SHP77 (cell line): ENCODE measurements at regions not wholly inside any gene's neighbourhood (a gene's known extent, or its start where the extent isn't known, plus 50 kb on each side); places are given as distances from the start of the nearest gene placed in this dataset.
A peak's percentile ranks its signal among the peaks of the same experiment; 100 is the strongest.
"Not testable (repeated sequence)": the region's sequence is repeated elsewhere in the genome, so short reads cannot be mapped to it uniquely, and the experiment has no call there.

ENCODE experiments used
- DNase-seq, 2 experiments: peaks; one replicate each; lab custom pipeline; 2025; lab: John Stamatoyannopoulos, UW

DNA sequence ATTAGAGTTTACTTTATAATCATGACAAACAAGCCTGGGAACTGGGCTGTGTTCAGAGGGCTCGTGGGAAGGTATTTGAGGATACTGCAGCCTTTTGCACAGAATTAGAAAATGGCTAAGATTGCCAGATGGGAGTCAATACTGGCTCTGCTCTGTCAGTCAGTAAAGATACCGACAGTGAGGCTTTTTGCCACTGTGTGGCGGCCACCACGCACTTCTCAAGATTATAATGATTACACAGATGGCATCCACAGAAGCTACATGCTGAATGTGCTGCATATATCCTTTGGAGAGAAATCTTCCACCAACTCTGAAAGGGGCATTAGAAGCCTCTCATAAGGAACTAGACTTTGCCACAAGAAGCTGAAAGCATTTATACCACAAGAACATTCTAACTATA is 213.4 kb upstream of the PTBP2 start:
- no peak for DNase-seq

DNA sequence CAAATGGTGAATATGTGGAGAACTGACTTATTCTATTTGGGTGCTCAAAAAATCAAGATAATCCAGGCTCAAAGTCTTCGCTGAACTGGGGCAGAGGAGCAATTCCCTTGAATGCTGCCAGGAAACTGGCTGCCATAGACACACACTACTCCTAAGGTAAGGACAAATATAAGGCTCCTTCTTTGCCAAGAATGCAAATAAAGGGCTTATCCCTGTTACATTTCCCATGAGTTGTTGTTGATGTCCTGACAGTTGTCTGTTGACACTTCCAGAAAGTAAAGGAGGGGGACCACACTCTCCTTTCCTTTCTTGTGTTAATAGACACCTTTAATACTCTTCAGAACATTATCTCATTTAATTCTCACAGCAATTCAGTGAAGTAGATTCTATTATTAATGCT is 212.2 kb upstream of the PTBP2 start:
- DNase-seq: no peak

DNA sequence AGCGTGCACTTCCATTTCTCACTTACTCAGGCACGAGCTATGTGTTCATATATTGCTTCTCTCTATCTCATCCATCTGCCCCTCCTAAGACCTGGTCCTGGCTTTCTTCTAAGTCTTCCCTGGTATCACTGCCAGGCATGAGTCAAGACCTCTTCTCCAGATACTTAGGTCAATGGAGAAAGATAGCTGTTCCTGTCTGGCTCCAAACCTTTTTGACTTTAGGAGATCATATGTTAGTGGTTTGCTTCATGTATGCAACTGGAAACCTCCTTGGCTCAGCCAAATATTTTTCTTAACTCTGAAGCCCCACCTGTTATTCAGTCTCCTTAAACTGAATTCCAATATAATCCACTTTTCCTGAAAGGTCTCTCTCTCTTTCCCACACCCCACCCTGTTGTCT is 211.6 kb upstream of the PTBP2 start:
- DNase-seq: no peak

GRCh38 chr1:96510391-96510790 is 211.2 kb upstream of the PTBP2 start:
- DNase-seq: no peak

GRCh38 chr1:96510911-96511310 is 210.7 kb upstream of the PTBP2 start:
- DNase-seq: no peak

DNA sequence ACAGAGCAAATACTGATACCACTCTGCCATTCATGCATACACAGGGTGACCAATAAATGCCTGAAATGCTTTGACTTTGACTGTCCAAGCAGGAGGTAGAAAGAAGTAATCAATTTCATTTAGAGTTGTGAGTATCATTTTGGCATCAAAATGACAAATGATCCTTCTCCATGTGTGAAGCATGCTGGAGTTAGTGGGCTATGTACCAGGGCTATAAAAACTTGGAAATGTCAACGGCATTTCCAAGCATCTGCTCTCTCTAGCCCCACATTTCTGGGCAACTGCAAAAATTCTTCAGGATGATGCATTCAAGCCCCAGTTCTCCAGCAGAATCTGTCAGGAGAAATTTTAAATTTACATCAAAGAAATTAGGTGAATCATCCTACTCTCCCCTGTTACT is 208.4 kb upstream of the PTBP2 start:
- DNase-seq: no peak

DNA sequence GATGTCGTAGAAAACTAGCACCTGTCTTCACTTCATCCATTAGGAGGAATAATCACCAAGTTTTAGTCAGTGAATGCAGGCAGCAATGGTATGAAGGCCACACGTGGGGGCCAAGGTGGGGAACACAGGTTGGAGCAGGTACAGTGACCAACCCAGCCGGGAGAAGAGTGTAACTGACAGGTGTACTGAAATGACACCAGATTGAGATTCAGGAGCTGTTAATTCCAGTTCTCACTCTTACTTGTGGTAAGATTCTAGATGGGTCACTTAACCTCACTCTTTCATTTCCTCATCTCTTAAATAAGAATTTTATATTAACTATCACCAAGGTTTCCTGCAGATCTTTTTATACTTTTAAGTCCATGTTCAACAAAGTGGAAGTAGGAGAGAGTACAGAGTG is 206.2 kb upstream of the PTBP2 start:
- no peak for DNase-seq

DNA sequence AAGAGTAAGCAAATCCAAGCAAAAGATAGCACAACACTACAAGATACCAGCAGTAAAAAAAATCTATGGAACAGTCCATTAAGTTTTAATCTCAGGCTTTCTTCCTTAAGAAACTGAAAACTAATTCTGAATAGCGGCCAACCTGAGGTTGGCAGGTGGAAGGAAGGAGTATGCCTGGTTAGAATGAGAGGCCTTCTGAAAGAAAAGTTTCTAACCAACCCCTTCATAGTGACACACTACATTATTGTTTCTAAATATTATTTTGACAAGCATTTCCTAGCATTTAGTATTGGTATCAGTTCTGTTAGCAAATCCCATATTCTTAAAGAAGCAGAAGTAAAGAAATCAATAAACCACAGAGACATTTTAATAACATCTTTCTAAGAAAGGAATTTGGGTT is 205.7 kb upstream of the PTBP2 start:
- DNase-seq: no peak

GRCh38 chr1:96519851-96520578 is 201.6 kb upstream of the PTBP2 start:
- no peak for DNase-seq

DNA sequence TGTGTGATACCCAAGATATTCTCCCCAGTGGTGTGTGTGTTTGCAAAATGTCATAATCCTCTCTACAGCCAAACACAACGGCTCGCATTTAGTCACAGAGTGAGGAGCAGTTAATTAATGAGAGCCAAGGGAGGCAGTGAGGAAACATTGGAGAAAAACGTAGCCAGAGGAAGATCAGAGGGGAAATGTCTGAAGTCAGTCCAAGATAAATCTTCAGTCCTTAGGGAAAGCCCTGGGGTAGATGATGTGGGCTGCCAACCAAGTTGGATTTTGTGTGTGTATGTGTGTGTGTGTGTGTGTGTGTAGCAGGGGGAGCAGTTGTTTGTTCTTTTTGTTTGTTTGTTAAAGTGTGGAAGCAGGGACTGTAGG is 201.0 kb upstream of the PTBP2 start:
- no peak for DNase-seq

- no peak for DNase-seq
These were observed 200.6 kb upstream of the PTBP2 start for GRCh38 chr1:96521010-96521409.

GRCh38 chr1:96521994-96522760 is 199.4 kb upstream of the PTBP2 start:
- DNase-seq: no peak

DNA sequence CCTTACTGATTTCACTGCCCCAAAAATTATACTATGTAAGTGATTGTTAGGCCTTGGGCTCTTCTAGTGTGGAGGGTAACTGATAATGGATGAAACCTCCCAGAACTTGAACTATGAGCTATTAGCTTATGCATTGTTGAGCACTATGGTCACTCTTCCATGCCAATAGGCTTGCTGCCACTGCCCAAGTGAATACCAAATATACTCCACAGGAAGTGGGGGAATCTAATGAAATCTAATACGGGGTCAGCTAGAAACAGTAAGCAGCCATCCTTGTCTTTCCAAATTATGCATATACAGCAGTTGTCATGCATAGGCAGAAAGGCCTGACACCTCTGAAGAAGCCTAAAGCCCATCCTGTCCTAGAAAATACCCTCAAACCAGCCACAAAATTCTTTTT is 198.7 kb upstream of the PTBP2 start:
- DNase-seq: no peak

GRCh38 chr1:96524100-96524499 is 197.5 kb upstream of the PTBP2 start:
- DNase-seq: no peak

DNA sequence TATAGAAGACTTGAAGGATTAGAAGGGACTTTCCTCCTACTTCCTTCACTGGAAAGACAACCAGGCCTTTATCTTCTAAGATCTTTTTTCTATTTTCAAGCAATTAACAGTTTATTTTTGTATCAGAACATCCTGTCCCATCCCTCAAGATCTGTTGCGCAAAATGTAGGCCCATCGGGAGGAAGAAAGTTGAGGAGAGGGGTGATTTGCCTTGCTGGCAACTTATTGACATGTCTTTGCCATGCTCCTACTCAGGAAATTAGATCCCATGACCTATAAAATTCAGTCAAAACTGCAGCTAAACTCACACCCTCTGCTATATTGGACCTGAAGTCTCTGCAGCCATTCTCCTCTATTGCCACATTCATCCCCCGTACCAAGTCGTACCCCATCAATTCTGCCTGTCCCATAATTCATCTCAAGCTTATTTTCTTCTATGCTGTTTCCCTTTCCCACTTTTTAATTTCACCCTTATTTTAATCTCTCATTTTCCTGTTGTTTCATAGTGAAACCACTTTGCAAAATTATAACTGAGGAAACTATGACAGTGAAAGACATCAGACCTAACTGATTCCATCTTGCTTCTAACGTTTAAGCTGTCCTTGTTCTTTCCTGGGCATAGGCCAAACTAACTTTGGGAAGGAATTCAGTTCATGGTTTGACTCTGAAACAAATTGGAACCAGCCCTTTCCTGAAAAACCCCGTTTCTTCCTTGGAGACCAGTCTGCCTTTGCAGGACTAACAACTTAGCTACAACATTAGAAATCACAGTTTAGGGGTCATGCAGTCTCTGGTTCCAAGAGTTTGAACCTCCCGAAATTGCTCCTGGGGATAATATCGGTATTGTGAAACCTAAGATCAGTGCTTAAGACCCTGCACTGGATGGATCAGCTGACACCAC is 195.7 kb upstream of the PTBP2 start:
- no peak for DNase-seq

- not testable (repeated sequence) for DNase-seq
These were observed 192.9 kb upstream of the PTBP2 start for GRCh38 chr1:96528672-96529071.

DNA sequence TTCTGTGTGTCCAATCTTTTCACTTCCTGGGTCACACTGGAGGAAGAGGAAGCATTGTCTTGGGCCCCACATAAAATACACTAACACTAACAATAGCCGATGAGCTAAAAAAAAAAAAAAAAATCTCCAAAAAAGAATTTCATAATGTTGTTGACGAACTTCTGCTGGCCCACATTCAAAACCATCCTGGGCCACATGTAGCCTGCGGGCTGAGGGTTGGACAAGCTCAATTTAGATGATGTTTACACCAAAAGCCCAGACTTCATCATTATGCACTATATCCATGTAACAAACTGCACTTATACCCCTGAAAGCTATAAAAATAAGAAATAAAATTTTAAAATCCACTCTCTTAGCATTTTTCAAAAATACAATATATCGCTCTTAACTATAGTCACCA is 187.8 kb upstream of the PTBP2 start:
- no peak for DNase-seq

- DNase-seq: no peak
These were observed 185.0 kb upstream of the PTBP2 start for GRCh38 chr1:96536581-96536980.

GRCh38 chr1:96538111-96538641 is 183.4 kb upstream of the PTBP2 start:
- DNase-seq: peak; percentile 26 to 41

GRCh38 chr1:96538883-96539282 is 182.7 kb upstream of the PTBP2 start:
- DNase-seq: no peak

GRCh38 chr1:96541491-96541890 is 180.1 kb upstream of the PTBP2 start:
- DNase-seq: no peak

- DNase-seq: no peak
These were observed 177.3 kb upstream of the PTBP2 start for GRCh38 chr1:96544051-96544830.
